ENCODE measurements at regions not wholly inside any gene's neighbourhood (a gene's known extent, or its start where the extent isn't known, plus 50 kb on each side); places are given as distances from the start of the nearest gene placed in this dataset.

DNA sequence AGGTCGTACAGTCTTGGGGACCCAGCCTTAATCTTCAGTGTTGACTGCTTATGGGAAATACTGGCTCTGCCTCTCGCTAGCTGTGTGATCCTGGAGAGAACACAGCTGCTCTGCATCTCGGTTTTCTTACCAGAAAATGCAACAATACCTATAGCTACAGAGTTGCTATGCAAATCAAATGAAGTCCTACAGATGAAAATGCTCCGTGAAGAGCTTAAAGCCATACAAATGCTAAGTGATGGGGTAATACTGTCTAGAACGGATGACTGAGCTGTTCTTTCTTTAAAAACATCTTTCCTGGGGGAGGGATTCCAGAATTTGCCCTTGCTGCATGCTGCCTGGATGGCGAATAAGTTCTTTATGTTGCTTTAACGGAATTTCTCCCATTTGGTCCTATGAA lies 132.0 kb downstream of the ZBTB18 start:
- H3K4me3 ChIP-seq (ENCODE audit: low read depth, low read length): no peak overlapping the region
- DNase-seq (ENCODE audit: low read depth): no peak

- DNase-seq (ENCODE audit: low read depth): no peak
- no peak overlapping the region for H3K4me3 ChIP-seq (ENCODE audit: low read depth, low read length)
Observed at GRCh38 chr1:244186372-244186771, 135.3 kb downstream of the ZBTB18 start.

- DNase-seq (ENCODE audit: low read depth): no peak
- no peak overlapping the region for H3K4me3 ChIP-seq (ENCODE audit: low read depth, low read length)
Observed at GRCh38 chr1:244187310-244187709, 136.2 kb downstream of the ZBTB18 start.

GRCh38 chr1:244191581-244191980 lies 140.5 kb downstream of the ZBTB18 start:
- no peak overlapping the region for H3K4me3 ChIP-seq (ENCODE audit: low read depth, low read length)
- no peak for DNase-seq (ENCODE audit: low read depth)

GRCh38 chr1:244192325-244192724 lies 141.2 kb downstream of the ZBTB18 start:
- DNase-seq (ENCODE audit: low read depth): no peak
- no peak overlapping the region for H3K4me3 ChIP-seq (ENCODE audit: low read depth, low read length)

DNA sequence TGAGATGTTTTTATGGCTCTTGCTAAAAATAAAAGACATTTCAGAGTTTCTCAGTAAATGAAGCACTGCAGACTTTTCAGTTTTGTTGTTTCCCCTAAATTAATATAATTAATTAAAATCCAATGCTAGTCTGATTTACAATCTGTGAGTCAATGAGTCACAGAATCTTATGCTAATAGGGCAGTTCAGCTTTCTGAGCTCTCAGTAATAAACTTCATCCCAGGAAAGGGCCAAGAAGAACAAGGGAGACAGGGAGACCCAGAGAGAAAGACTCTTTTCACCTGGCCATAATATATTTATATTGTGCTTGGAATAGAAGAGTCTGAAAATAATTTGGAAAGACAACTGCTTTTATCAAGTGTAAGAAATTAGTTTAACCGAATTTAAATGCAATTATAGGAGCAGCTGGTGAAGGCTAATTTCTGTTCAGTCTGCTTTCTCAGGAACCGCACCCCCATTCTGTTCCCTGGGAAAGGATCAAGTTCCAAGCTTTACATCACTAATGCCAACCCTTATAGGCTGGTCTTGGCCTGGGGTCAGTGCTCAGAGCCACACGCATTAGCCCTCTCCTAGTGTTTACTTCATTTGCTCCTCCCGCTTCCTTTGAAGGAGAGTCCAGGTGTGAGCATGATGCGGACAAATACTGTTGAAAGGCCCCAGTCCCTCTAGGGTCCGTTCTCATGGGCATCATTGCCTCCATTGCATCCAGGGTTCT lies 145.6 kb downstream of the ZBTB18 start:
- H3K4me3 ChIP-seq (ENCODE audit: low read depth, low read length): no peak overlapping the region
- DNase-seq (ENCODE audit: low read depth): no peak

DNA sequence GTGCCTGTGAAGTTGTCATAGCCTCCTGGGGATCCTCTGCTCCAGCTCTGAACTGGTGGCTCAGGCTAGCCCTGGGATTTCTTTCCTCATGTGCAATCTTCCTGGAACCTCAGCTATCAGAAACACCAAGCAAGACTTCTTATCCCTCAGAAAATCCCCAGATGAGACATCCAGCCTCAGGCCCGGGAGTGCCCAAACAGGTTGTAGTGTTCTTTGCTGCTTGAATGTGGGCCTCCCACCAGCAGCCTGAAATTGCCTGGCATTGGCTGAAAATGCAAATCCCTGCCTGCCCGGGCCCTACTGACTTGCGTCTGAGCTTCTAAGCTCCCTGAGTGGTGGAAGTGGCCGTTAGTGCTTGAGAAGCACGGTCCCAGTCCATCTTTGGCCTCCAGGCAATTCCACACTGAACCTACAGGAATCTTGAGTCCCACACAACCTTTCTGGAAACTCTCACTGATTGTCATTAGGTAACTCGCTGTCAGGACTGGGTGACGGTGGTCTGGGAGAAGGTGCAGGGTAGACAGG lies 146.8 kb downstream of the ZBTB18 start:
- H3K4me3 ChIP-seq (ENCODE audit: low read depth, low read length): no peak overlapping the region
- no peak for DNase-seq (ENCODE audit: low read depth)

DNA sequence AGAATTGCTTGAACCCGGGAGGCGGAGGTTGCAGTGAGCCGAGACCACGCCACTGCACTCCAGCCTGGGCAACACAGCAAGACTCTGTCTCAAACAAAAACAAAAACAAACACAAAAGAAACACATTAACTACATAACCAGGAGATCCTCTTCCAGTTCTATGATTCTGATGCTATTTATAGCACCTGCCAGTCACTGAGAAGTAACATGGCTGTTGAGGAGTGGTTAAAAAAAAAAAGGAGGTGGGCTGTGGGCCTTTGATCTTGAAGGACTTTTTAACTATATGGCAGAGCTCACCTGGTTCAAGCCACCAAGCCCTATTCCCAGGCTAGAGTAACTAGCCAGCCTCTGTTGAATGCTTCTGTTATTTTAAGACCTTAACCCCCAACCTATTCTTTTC lies 148.8 kb downstream of the ZBTB18 start:
- DNase-seq (ENCODE audit: low read depth): no peak

GRCh38 chr1:244200596-244200995 lies 149.5 kb downstream of the ZBTB18 start:
- H3K4me3 ChIP-seq (ENCODE audit: low read depth, low read length): no peak overlapping the region
- no peak for DNase-seq (ENCODE audit: low read depth)

More for the DNA sequence above, 148.8 kb downstream of the ZBTB18 start:
- H3K4me3 ChIP-seq (ENCODE audit: low read depth, low read length): no peak overlapping the region

GRCh38 chr1:244201750-244202149 lies 150.7 kb downstream of the ZBTB18 start:
- no peak overlapping the region for H3K4me3 ChIP-seq (ENCODE audit: low read depth, low read length)
- no peak for DNase-seq (ENCODE audit: low read depth)

GRCh38 chr1:244204004-244204403 lies 152.9 kb downstream of the ZBTB18 start:
- H3K4me3 ChIP-seq (ENCODE audit: low read depth, low read length): no peak overlapping the region
- DNase-seq (ENCODE audit: low read depth): no peak

- no peak for DNase-seq (ENCODE audit: low read depth)
- no peak overlapping the region for H3K4me3 ChIP-seq (ENCODE audit: low read depth, low read length)
Observed at GRCh38 chr1:244205171-244205570, 154.1 kb downstream of the ZBTB18 start.

- no peak overlapping the region for H3K4me3 ChIP-seq (ENCODE audit: low read depth, low read length)
- DNase-seq (ENCODE audit: low read depth): no peak
Observed at GRCh38 chr1:244205906-244206305, 154.8 kb downstream of the ZBTB18 start.

DNA sequence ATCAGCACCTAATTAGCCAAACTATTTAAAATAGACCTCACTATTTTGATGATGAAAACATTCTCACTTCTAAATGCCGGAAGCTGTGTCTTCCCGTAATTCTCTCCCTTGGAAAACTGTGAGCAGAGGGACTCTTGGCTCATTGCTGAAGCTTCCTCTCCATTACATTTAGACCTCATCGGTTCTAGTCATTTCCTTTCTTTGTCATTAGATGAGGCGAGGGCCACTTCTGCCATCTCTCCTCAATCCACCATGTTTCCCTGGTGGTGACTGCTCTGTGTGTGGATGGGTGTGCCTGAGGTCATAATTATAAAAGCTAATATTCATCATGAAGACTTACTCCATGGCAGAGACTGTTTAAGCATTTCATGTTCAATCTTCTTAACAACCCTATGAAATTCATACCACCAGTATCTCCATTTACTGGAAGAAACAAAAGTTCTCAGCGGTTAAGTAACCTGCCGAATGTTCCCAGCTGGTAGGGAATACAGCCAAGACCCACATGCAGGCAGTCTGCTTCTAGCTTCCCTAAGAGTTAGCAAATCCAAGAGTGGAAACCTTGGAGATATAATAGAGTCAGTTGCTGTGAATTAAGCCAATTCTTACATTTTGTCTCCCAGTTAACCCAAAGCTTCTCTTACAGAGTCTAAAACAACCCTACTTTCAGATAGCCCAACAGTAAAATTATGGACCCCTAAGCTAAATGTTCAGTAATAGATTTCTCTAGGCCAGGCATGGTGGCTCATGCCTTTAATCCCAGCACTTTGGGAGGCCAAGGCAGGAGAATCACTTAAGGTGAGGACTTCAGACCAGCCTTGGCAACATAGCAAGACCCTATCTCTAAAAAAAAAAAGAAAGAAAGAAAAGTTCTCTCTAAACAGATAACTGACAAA lies 156.2 kb downstream of the ZBTB18 start:
- no peak for DNase-seq (ENCODE audit: low read depth)

DNA sequence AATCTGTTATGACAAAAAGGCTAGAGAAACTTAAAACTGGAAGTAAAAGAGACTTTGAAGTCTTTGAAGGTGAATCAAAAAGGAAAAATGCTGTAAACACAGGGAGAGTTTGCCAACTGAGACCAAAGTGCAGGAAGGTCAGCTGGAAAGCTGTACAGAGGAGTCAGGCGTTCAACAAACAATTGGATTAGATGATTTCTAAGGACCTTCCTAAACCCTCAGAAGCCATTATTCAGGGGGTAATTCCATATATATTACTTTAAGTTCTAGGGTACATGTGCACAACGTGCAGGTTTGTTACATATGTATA lies 156.8 kb downstream of the ZBTB18 start:
- H3K4me3 ChIP-seq (ENCODE audit: low read depth, low read length): no peak overlapping the region
- DNase-seq (ENCODE audit: low read depth): no peak

More for the DNA sequence above, 156.2 kb downstream of the ZBTB18 start:
- no peak overlapping the region for H3K4me3 ChIP-seq (ENCODE audit: low read depth, low read length)

DNA sequence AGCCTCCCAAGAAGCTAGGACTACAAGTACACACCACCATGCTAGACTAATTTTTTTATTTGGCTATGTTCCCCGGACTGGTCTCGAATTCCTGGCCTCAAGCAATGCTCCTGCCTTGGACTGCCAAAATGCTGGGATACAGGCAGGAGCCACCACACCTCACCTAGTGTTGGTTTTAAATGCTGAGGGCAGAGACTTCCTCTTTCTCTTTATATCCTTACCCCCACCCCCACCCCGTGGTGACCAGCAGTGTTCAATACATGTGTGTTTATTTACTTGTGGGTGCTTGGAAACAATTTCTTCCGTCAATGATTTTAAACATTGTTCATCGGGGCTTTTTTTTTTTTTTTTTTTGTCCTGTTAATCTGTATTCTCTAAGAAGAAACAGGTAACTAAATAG lies 158.9 kb downstream of the ZBTB18 start:
- H3K4me3 ChIP-seq (ENCODE audit: low read depth, low read length): no peak overlapping the region
- DNase-seq (ENCODE audit: low read depth): no peak

GRCh38 chr1:244210884-244211558 lies 159.9 kb downstream of the ZBTB18 start:
- H3K4me3 ChIP-seq (ENCODE audit: low read depth, low read length): no peak overlapping the region
- no peak for DNase-seq (ENCODE audit: low read depth)

GRCh38 chr1:244211559-244211944 lies 160.5 kb downstream of the ZBTB18 start:
- no peak overlapping the region for H3K4me3 ChIP-seq (ENCODE audit: low read depth, low read length)
- no peak for DNase-seq (ENCODE audit: low read depth)

GRCh38 chr1:244212219-244212618 lies 161.1 kb downstream of the ZBTB18 start:
- H3K4me3 ChIP-seq (ENCODE audit: low read depth, low read length): no peak overlapping the region
- DNase-seq (ENCODE audit: low read depth): no peak

GRCh38 chr1:244212797-244213475 lies 161.9 kb downstream of the ZBTB18 start:
- no peak overlapping the region for H3K4me3 ChIP-seq (ENCODE audit: low read depth, low read length)
- no peak for DNase-seq (ENCODE audit: low read depth)
